Bone marrow (tissue), 2 donors: ENCODE measurements at regions not wholly inside any gene's neighbourhood (a gene's known extent, or its start where the extent isn't known, plus 50 kb on each side); places are given as distances from the start of the nearest gene placed in this dataset.
"Not testable (repeated sequence)": the region's sequence is repeated elsewhere in the genome, so short reads cannot be mapped to it uniquely, and the experiment has no call there.

Experiments
- DNase-seq, 2 donors: peaks; one replicate each; lab custom pipeline; 2025; lab: John Stamatoyannopoulos, UW

GRCh38 chr16:54985156-54985555 is 54.5 kb downstream of the IRX5 start:
- DNase-seq = no peak

GRCh38 chr16:54985668-54986067 is 55.0 kb downstream of the IRX5 start:
- no peak for DNase-seq

- DNase-seq = no peak
Observed at GRCh38 chr16:54986409-54986808, 55.7 kb downstream of the IRX5 start.

- DNase-seq = no peak
Observed at GRCh38 chr16:54987081-54987480, 56.4 kb downstream of the IRX5 start.

GRCh38 chr16:54991525-54991924 is 60.9 kb downstream of the IRX5 start:
- DNase-seq = no peak

GRCh38 chr16:54991946-54992345 is 61.3 kb downstream of the IRX5 start:
- not testable (repeated sequence) for DNase-seq

- no peak for DNase-seq
Observed at GRCh38 chr16:54993106-54993895, 62.6 kb downstream of the IRX5 start.

- no peak for DNase-seq
Observed at GRCh38 chr16:54996186-54996585, 65.5 kb downstream of the IRX5 start.

GRCh38 chr16:54998834-54999233 is 68.2 kb downstream of the IRX5 start:
- DNase-seq = no peak

GRCh38 chr16:54999481-54999880 is 68.8 kb downstream of the IRX5 start:
- DNase-seq = no peak

GRCh38 chr16:55000595-55000994 is 69.9 kb downstream of the IRX5 start:
- no peak for DNase-seq

GRCh38 chr16:55001931-55002330 is 71.3 kb downstream of the IRX5 start:
- DNase-seq = no peak

- no peak for DNase-seq
Observed at GRCh38 chr16:55002419-55002818, 71.8 kb downstream of the IRX5 start.

GRCh38 chr16:55003306-55003705 is 72.6 kb downstream of the IRX5 start:
- no peak for DNase-seq

- DNase-seq = no peak
Observed at GRCh38 chr16:55003916-55004315, 73.3 kb downstream of the IRX5 start.

GRCh38 chr16:55007504-55007903 is 76.8 kb downstream of the IRX5 start:
- no peak for DNase-seq

- DNase-seq = no peak
Observed at GRCh38 chr16:55008836-55009510, 78.3 kb downstream of the IRX5 start.

- no peak for DNase-seq
Observed at GRCh38 chr16:55009581-55009980, 78.9 kb downstream of the IRX5 start.

- DNase-seq = no peak
Observed at GRCh38 chr16:55010492-55011160, 80.0 kb downstream of the IRX5 start.

GRCh38 chr16:55012362-55012761 is 81.7 kb downstream of the IRX5 start:
- DNase-seq = no peak

GRCh38 chr16:55012793-55013192 is 82.1 kb downstream of the IRX5 start:
- no peak for DNase-seq

GRCh38 chr16:55014022-55014421 is 83.4 kb downstream of the IRX5 start:
- no peak for DNase-seq
